Left ventricle myocardium inferior (tissue), 1 donor: ENCODE measurements at regions not wholly inside any gene's neighbourhood (a gene's known extent, or its start where the extent isn't known, plus 50 kb on each side); places are given as distances from the start of the nearest gene placed in this dataset.

Source experiments
- DNase-seq: peaks from one replicate; pipeline ENCODE4 v3.0.0-alpha.2; 2020
- H3K27ac ChIP-seq: fragments of 200-600 bp; replicated peaks from 2 replicates; pipeline ENCODE4 v1.8.0; 2021
- H3K27me3 ChIP-seq: fragments of 200-600 bp; 2 replicates; pipeline ENCODE4 v1.8.0; 2021; ENCODE audit warnings: low read depth
- H3K36me3 ChIP-seq: fragments of 200-600 bp; 2 replicates; pipeline ENCODE4 v1.8.0; 2021
- H3K4me1 ChIP-seq: fragments of 200-600 bp; 2 replicates; pipeline ENCODE4 v1.8.0; 2021
- H3K4me3 ChIP-seq: fragments of 200-600 bp; 2 replicates; pipeline ENCODE4 v1.8.0; 2021; ENCODE audit warnings: mild to moderate bottlenecking, moderate library complexity
- H3K9me3 ChIP-seq: fragments of 200-600 bp; replicated peaks from 2 replicates; pipeline ENCODE4 v1.8.0; 2021
- intact Hi-C: fragments of 100-400 bp; cut with micrococcal nuclease; formaldehyde crosslinking; loops from one replicate; pipeline ENCODE4 v1.11.0; 2022
- TF ChIP-seq, protein P1 (sequence below): fragments of 200-600 bp; IDR thresholded peaks from 2 replicates; pipeline ENCODE4 v1.8.0; 2021; ENCODE audit warnings: antibody characterized with exemption, mild to moderate bottlenecking, borderline replicate concordance
- donor health status: DM: no; HTN: yes; CAD: no; lungs with severe emphysema.

DNA sequence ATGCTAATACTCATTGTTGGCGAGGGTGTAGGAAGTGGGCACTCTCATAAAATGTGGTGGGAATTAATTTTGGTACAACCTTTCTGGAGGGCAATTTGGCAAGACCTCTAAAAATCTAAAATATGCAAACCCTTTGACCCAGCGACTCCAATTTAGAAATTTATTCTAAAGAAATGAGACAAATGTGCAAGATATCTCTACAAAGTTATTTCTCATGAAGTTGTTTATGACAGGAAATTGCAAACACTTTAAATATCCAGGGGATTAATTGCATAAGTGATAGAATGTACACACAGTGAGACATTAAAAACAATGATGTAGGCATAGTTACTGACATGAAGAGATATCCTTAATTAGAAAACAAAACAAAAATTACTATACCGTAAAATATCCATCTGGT, 246.3 kb upstream of the MAP3K1 start:
- H3K27me3 ChIP-seq: no peaks in the 10 kb centered on the region
- peaks cover 7% of the 10 kb centered on the region for H3K9me3 ChIP-seq
- peaks cover 13% of the 10 kb centered on the region for H3K4me1 ChIP-seq
- intact Hi-C loops: no loop called here
- H3K27ac ChIP-seq: no peak overlapping the region
- TF ChIP-seq, protein P1, sequence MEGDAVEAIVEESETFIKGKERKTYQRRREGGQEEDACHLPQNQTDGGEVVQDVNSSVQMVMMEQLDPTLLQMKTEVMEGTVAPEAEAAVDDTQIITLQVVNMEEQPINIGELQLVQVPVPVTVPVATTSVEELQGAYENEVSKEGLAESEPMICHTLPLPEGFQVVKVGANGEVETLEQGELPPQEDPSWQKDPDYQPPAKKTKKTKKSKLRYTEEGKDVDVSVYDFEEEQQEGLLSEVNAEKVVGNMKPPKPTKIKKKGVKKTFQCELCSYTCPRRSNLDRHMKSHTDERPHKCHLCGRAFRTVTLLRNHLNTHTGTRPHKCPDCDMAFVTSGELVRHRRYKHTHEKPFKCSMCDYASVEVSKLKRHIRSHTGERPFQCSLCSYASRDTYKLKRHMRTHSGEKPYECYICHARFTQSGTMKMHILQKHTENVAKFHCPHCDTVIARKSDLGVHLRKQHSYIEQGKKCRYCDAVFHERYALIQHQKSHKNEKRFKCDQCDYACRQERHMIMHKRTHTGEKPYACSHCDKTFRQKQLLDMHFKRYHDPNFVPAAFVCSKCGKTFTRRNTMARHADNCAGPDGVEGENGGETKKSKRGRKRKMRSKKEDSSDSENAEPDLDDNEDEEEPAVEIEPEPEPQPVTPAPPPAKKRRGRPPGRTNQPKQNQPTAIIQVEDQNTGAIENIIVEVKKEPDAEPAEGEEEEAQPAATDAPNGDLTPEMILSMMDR: no peak
- no peaks in the 10 kb centered on the region for H3K36me3 ChIP-seq
- DNase-seq: no peak
- H3K4me3 ChIP-seq: no peak overlapping the region

DNA sequence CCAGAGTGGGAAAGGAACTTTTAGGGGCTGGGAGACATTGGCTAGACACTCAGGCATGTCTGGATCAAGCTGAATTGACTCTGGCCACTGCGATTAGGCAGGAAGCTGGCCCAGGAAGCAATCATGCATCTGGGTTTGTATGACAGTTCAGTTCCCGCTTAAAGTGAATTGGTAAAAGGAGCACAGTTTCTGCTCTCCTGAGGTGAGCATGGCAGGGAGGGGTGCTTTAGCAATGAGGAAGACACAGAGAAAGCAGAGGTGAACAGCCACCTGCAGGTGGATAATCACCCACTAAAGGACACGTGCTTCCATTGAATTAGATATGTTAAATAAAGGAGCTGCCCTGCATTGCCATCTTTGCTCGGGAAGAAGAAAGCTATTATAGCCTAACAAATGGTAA, 248.1 kb upstream of the MAP3K1 start:
- DNase-seq: no peak
- H3K36me3 ChIP-seq: no peaks in the 10 kb centered on the region
- H3K9me3 ChIP-seq: no peaks in the 10 kb centered on the region
- intact Hi-C loops: no loop called here
- H3K27ac ChIP-seq: no peak overlapping the region
- no peaks in the 10 kb centered on the region for H3K27me3 ChIP-seq
- H3K4me3 ChIP-seq: no peak overlapping the region
- TF ChIP-seq, protein P1: no peak
- H3K4me1 ChIP-seq: peaks cover 13% of the 10 kb centered on the region

GRCh38 chr5:56566374-56567249, 248.7 kb upstream of the MAP3K1 start:
- no peak overlapping the region for H3K27ac ChIP-seq
- no peaks in the 10 kb centered on the region for H3K9me3 ChIP-seq
- H3K36me3 ChIP-seq: no peaks in the 10 kb centered on the region
- no peak for DNase-seq
- intact Hi-C loops: no loop called here
- TF ChIP-seq, protein P1: no peak
- no peak overlapping the region for H3K4me3 ChIP-seq
- H3K4me1 ChIP-seq: peaks cover 13% of the 10 kb centered on the region
- H3K27me3 ChIP-seq: no peaks in the 10 kb centered on the region

DNA sequence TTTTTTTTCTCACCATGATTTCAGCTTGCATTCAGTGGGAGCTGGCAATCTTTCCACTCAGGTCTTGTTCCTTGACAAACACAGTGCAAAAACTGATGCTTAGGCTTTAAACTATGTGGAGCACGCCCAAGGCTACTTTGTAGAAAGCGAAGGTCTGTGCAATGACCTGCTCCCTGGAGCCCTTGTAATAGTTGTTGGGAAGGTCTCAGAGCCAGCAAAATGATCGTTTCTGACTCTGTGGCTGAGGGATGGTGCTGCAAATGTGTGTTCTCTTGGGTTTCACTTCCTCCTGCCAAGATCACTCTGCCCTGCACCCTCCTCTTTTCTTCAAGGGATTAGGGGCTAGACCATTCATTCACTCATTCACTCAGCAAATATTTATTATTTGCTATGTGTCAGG, 249.7 kb upstream of the MAP3K1 start:
- intact Hi-C loops: no loop called here
- TF ChIP-seq, protein P1: no peak

DNA sequence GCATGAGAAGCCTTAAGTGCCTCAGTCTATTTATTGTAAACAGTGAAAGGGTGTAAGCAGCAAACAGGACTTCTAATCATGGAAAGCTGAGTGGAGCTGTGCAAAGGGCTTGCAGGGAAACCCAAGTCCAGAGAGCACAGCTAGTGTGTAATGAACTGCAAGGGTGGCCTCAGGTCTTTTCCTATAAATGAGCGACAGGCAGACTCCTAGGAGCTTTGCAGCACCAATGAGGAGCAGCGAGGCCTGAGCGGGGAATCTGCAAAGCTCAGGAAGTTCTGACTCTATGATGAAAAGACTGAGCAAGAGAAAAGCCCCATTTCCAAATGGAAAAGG, 250.1 kb upstream of the MAP3K1 start:
- no peak for DNase-seq
- no peak overlapping the region for H3K4me3 ChIP-seq
- H3K27ac ChIP-seq: no peak overlapping the region
- intact Hi-C loops: no loop called here
- no peaks in the 10 kb centered on the region for H3K36me3 ChIP-seq
- H3K27me3 ChIP-seq: no peaks in the 10 kb centered on the region
- TF ChIP-seq, protein P1: no peak
- H3K4me1 ChIP-seq: peaks cover 13% of the 10 kb centered on the region
- no peaks in the 10 kb centered on the region for H3K9me3 ChIP-seq

More for the DNA sequence above, 249.7 kb upstream of the MAP3K1 start:
- no peaks in the 10 kb centered on the region for H3K36me3 ChIP-seq
- H3K27me3 ChIP-seq: no peaks in the 10 kb centered on the region
- no peak for DNase-seq
- H3K9me3 ChIP-seq: no peaks in the 10 kb centered on the region
- H3K4me3 ChIP-seq: no peak overlapping the region
- H3K4me1 ChIP-seq: peaks cover 13% of the 10 kb centered on the region
- H3K27ac ChIP-seq: no peak overlapping the region
